CD4-positive, alpha-beta T cell (primary cell): ENCODE measurements at regions not wholly inside any gene's neighbourhood (a gene's known extent, or its start where the extent isn't known, plus 50 kb on each side); places are given as distances from the start of the nearest gene placed in this dataset.

Experiments used
- ATAC-seq: fragments of 200-7000 bp; cut with Tn5 transposase; one replicate; pipeline ENCODE4 v1.10.0; 2022; ENCODE audit warnings: mild to moderate bottlenecking; ENCODE audit not compliant: poor library complexity
- CTCF ChIA-PET: fragments of 350-600 bp; sonication (Branson Sonifier 250); formaldehyde crosslinking; loops from one replicate; lab custom pipeline; 2021; ENCODE audit warnings: antibody characterized with exemption, inconsistent platforms; lab: Charles Lee
- POLR2A ChIA-PET: fragments of 350-600 bp; sonication (Branson Sonifier 250); formaldehyde crosslinking; loops from one replicate; lab custom pipeline; 2021; ENCODE audit warnings: antibody characterized with exemption, inconsistent platforms; lab: Charles Lee
- DNase-seq, 14 experiments: peaks; one replicate each; pipeline ENCODE4 v3.0.0-alpha.2; 2013 to 2020; ENCODE audit warnings: mixed read lengths in 2 of 14
- H3K27ac ChIP-seq, 2 donors: one replicate each; pipeline versions ENCODE4 v1.5.1 to v1.7.0; 2013; ENCODE audit warnings: low read length in 2 of 2, low read depth in 1 of 2, mild to moderate bottlenecking in 1 of 2
- H3K27me3 ChIP-seq, 2 experiments: 1 replicate in 1 of 2; 2 replicates in 1 of 2; pipeline versions ENCODE4 v1.6.1 to v1.7.0; 2013; ENCODE audit warnings: low read length in 2 of 2, control low read depth in 1 of 2, mild to moderate bottlenecking in 1 of 2, moderate library complexity in 1 of 2; ENCODE audit not compliant: insufficient read depth in 2 of 2, control insufficient read depth in 1 of 2
- H3K36me3 ChIP-seq: one replicate; pipeline ENCODE4 v1.6.1; 2013; ENCODE audit warnings: low read length, control low read depth; ENCODE audit not compliant: insufficient read depth
- H3K4me1 ChIP-seq: one replicate; pipeline ENCODE4 v1.6.1; 2013; ENCODE audit warnings: low read length, control low read depth; ENCODE audit not compliant: insufficient read depth
- H3K4me3 ChIP-seq: one replicate; pipeline ENCODE4 v1.5.1; 2013; ENCODE audit warnings: mild to moderate bottlenecking, low read length, moderate library complexity
- H3K9me3 ChIP-seq, 2 experiments: 1 replicate in 1 of 2; 2 replicates in 1 of 2; pipeline versions ENCODE4 v1.6.1 to v1.7.0; 2013; ENCODE audit warnings: low read length in 2 of 2, mild to moderate bottlenecking in 2 of 2, control low read depth in 1 of 2, moderate library complexity in 1 of 2; ENCODE audit not compliant: control insufficient read depth in 1 of 2, insufficient read depth in 1 of 2
- H3K27ac Mint-ChIP-seq: one replicate; pipeline ENCODE4 v1.8.0; 2020; ENCODE audit warnings: mixed read lengths
- H3K27me3 Mint-ChIP-seq: one replicate; pipeline ENCODE4 v1.8.0; 2021; ENCODE audit warnings: mixed read lengths
- H3K36me3 Mint-ChIP-seq: one replicate; pipeline ENCODE4 v1.8.0; 2021; ENCODE audit warnings: low read depth, mixed read lengths
- H3K4me1 Mint-ChIP-seq: one replicate; pipeline ENCODE4 v1.8.0; 2021; ENCODE audit warnings: low read depth, mixed read lengths
- H3K4me3 Mint-ChIP-seq: one replicate; pipeline ENCODE4 v1.8.0; 2020; ENCODE audit warnings: mild to moderate bottlenecking, mixed read lengths
- H3K9me3 Mint-ChIP-seq: one replicate; pipeline ENCODE4 v1.8.0; 2020; ENCODE audit warnings: mixed read lengths
- CTCF ChIP-seq: fragments of 200-600 bp; IDR thresholded peaks from one replicate; pipeline ENCODE4 v1.8.0; 2022; ENCODE audit warnings: antibody characterized with exemption, mild to moderate bottlenecking
- intact Hi-C, 2 experiments: fragments of 100-400 bp; cut with DNase I in 1 of 2; cut with micrococcal nuclease in 1 of 2; formaldehyde crosslinking; loops; one replicate each; pipeline versions ENCODE4 v1.15.1 to v1.9.0; 2023 to 2025; cut with DNase I, micrococcal nuclease

- H3K36me3 ChIP-seq, result no peaks in the 10 kb centered on the region
- H3K4me1 ChIP-seq, result peaks cover 11% of the 10 kb centered on the region
- peaks cover 11 to 30% of the 10 kb centered on the region in 2 experiments for H3K27me3 ChIP-seq
- no peaks in the 10 kb centered on the region for H3K9me3 ChIP-seq
- DNase-seq (peak in 2 of 14 experiments; percentile 19 to 26), ATAC-seq (peak; percentile 24)
- intact Hi-C loops, result no loop called here
- peaks cover 24% of the 10 kb centered on the region for H3K4me1 Mint-ChIP-seq
- no peak for TF ChIP-seq CTCF
- peaks cover 42% of the 10 kb centered on the region for H3K27me3 Mint-ChIP-seq
- ChIA-PET CTCF (interaction anchor here (0.7 kb wide), 1 partner anchor 320 kb away, joined by 3 read pairs; no protein-coding TSS in a partner anchor), POLR2A (no interaction called here)
- no peaks in the 10 kb centered on the region for H3K9me3 Mint-ChIP-seq
- H3K4me3 ChIP-seq, result peak overlapping the region; percentile 39
- H3K4me3 Mint-ChIP-seq, result peak overlapping the region; percentile 65
- no peak overlapping the region for H3K27ac ChIP-seq
- H3K27ac Mint-ChIP-seq, result no peak overlapping the region
- H3K36me3 Mint-ChIP-seq, result no peaks in the 10 kb centered on the region
These were observed 53.4 kb upstream of the FHIP2A start for GRCh38 chr10:114767986-114768821.

GRCh38 chr10:114770009-114770408 lies 51.6 kb upstream of the FHIP2A start:
- TF ChIP-seq CTCF, result no peak
- intact Hi-C loops, result no loop called here
- H3K27ac ChIP-seq, result no peak overlapping the region
- peak overlapping the region; percentile 9 for H3K4me3 Mint-ChIP-seq
- ChIA-PET CTCF (no interaction called here), POLR2A (no interaction called here)
- DNase-seq (no peak), ATAC-seq (no peak)
- no peak overlapping the region for H3K4me3 ChIP-seq
- H3K36me3 Mint-ChIP-seq, result no peaks in the 10 kb centered on the region
- H3K27ac Mint-ChIP-seq, result no peak overlapping the region
- H3K27me3 Mint-ChIP-seq, result peaks cover 31% of the 10 kb centered on the region
- peaks cover 11% of the 10 kb centered on the region for H3K4me1 ChIP-seq
- H3K4me1 Mint-ChIP-seq, result peaks cover 24% of the 10 kb centered on the region
- no peaks in the 10 kb centered on the region for H3K9me3 ChIP-seq
- no peaks in the 10 kb centered on the region for H3K36me3 ChIP-seq
- H3K27me3 ChIP-seq, result peaks cover 11 to 25% of the 10 kb centered on the region in 2 experiments
- no peaks in the 10 kb centered on the region for H3K9me3 Mint-ChIP-seq

GRCh38 chr10:114771157-114771556 lies 50.4 kb upstream of the FHIP2A start:
- no peaks in the 10 kb centered on the region for H3K36me3 Mint-ChIP-seq
- no peak overlapping the region for H3K27ac Mint-ChIP-seq
- no peaks in the 10 kb centered on the region for H3K9me3 ChIP-seq
- TF ChIP-seq CTCF, result no peak
- peaks cover 24% of the 10 kb centered on the region for H3K4me1 Mint-ChIP-seq
- H3K4me3 Mint-ChIP-seq, result no peak overlapping the region
- no peaks in the 10 kb centered on the region for H3K9me3 Mint-ChIP-seq
- peaks cover 11% of the 10 kb centered on the region for H3K4me1 ChIP-seq
- peaks cover 11 to 15% of the 10 kb centered on the region in 2 experiments for H3K27me3 ChIP-seq
- peaks cover 21% of the 10 kb centered on the region for H3K27me3 Mint-ChIP-seq
- ATAC-seq (no peak), DNase-seq (no peak)
- no peaks in the 10 kb centered on the region for H3K36me3 ChIP-seq
- ChIA-PET POLR2A (no interaction called here), CTCF (no interaction called here)
- no peak overlapping the region for H3K4me3 ChIP-seq
- no peak overlapping the region for H3K27ac ChIP-seq
- intact Hi-C loops, result no loop called here
